HG03064 (cell line): ENCODE measurements at regions not wholly inside any gene's neighbourhood (a gene's known extent, or its start where the extent isn't known, plus 50 kb on each side); places are given as distances from the start of the nearest gene placed in this dataset.
A peak's percentile ranks its signal among the peaks of the same experiment; 100 is the strongest.

Experiments used
- ATAC-seq: cut with Tn5 transposase; IDR thresholded peaks from one replicate; pipeline ENCODE4 v1.9.1; 2021; ENCODE audit warnings: low read depth; ENCODE audit not compliant: unreplicated experiment

DNA sequence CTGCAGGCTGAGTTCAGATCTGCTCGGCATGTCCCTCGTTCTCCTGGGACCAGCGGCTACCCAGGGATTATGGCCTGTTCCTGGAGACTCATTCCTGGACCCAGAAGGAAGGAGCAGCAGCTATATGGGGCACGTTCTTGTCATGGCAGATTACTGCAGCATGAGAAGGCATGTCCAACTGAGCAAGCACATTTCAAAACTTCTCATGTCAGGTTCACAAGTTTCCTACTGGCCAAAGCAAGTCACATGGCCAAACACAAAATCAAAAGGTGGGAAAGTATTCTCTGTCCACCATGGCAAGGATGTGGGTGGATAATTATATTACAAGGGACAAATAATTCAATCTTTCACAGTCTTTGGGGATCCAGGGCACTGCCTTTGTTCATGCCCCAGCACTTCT, 71.9 kb upstream of the C15orf39 start:
- no peak for ATAC-seq

DNA sequence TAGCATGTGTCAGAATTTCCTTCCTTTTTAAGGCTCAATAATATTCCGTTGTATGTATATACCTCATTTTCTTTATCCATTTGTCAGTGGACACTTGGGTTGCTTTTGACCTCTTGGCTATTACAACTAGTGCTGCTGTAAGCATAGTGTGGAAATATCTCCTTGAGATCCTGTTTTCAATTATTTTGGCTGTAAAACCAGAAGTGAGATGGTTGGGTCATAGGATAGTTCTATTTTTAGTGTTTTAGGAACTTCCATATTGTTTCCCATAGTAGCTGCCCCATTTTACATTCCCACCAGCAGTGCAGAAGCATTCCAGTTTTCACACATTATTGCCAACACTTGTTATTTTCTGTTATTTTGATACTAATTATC, 70.4 kb upstream of the C15orf39 start:
- ATAC-seq = peak; percentile 11

DNA sequence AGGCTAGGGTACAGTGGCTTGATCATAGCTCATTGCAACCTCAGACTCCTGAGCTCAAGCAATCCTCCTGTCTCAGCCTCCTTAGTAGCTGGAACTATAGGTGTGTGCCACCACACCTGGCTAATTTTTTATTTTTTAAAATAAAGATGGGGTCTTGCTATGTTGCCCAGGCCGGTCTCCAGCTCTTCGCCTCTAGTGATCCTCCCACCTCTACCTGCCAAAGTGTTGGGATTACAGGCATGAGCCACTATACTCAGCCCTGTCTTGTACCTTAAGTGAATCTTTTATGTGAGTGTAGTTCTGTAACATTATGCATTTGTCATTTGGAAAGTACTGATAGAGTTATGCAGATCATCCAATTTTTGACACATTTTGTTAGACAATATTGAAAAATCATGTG, 66.9 kb upstream of the C15orf39 start:
- no peak for ATAC-seq

DNA sequence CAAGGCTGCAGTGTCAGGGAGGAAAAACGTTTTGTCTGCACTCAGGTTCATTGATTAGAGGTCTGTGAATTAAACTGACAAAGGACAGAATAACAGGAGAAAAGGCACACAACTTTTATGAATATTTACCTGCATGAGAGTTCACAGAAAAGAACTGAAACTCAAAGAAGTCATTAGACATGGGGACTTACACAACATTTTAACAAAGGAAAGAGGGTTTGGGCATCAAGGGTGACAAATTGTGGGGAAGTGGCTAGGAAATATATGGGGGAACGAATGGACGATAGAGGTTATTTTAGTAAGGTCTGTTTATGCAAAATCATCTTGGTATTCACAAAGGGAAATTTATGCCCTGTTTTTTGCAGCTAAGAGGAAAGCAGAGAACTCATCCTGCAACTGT, 65.6 kb upstream of the C15orf39 start:
- no peak for ATAC-seq

DNA sequence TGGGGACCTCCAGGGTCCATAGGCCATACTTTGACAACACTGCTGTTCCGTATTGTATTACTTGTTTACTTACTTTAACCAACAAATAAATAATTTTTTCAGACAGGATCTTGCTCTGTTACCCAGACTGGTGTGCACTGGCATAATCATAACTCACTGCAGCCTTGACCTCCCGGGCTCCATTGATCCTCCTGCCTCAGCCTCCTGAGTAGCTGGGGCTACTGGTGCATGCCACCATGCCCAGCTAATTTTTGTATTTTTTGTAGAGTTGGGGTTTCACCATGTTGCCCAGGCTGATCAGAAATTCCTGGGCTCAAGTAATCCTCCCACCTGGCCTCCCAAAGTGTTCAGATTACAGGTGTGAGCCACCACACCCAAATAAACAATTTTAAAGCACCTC, 64.9 kb upstream of the C15orf39 start:
- no peak for ATAC-seq

DNA sequence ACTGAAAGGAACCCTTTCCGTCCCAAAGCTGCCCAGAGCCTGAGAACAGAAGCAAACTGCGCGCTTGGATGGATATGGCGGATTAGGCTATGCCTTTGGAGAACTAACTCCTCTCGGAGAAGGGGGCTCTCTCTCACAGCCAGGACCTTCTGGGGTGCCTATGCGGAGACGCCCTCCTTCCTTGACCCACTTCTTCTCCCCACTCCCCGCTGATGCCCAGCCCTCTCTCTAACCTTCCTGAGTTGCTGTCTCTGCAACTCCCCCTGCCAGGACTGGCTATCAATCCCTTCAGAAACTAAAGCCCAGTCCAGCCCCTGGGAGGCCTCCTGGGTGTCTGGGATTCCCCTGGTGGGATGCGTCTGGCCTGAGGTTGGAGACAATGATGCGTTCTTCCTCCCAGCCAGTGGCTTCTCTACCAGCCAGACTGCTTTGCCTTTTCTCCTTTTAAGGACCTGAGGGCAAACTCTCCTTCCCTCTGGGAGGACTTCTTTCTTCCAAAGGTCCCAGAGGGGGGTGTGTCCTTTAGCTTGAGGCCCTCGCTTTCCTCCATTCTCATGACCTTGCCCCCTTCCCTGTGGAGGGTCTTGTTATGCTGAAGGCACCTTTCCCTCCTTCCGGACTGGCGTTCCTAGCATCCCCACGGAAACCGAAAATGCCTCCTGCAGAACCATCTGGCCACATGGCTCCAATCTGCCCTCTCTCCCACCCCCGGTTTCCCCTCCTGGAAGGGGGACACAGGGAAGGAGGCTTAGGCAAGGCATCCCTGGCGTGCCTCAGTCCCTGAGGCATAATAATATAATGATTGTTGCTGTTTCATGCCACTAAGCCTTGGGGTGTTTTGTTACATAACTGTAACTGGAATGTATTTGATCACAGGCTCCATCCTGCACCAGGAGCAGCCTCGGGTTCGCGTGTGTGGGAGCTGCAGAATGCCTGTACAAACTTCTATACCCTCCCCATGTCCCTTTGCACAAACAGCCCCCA, 63.4 kb upstream of the C15orf39 start:
- ATAC-seq = no peak

DNA sequence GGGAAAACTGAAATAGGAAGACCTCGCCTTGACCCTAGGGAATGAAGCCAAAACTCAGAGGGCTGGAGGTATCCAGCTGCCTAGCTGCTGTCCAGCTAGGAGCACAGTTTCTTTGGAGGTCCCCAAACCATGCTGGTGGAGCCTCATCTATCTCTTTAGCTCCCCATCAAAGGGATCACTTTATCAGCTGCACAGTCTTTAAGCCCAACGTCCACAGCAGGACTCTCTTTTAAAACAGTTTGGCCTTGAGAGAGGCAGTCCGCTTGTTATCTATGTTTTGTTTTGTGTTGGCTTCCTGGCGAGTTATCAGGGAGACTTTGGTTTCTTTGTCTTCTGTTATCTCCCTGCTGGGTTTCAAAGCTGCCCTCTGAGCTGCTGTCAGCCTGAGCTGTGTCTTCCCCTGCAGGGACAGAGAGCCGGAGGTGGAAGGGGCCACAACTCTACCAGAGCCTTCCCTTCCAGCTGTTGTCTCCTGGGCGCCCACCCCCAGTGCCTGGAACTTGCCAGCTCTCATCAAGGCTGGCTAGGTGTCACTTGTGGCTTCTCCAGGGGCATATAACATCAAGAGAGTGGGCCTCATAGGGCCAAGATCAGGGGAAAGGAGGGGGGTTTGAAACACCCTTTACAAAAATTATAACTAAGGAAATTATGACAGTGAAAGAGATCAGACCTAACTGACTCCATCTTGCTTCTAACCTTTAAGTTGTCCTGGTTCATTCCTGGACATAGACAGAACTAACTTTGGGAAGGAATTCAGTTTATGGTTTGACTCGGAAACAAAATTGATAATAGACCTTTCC, 61.4 kb upstream of the C15orf39 start:
- no peak for ATAC-seq

DNA sequence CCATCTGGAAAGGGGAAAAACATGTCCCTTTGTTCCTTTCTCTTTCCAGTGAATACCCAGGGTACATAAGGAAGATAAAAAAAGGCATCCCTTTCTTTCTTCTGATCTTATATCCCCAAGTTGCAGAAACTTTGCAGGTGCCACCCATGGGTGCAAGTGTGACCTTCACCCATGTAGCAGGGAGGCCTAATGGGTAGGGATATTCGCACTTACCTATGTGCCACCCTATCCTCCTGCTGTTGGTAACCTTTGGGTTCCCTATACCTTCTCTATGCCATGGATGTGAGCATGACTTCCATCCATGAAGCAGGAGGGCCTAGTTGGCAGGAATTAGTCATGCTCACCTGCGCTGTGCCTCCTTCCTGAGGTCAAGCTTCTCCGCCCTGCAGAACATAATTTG, 59.2 kb upstream of the C15orf39 start:
- no peak for ATAC-seq

DNA sequence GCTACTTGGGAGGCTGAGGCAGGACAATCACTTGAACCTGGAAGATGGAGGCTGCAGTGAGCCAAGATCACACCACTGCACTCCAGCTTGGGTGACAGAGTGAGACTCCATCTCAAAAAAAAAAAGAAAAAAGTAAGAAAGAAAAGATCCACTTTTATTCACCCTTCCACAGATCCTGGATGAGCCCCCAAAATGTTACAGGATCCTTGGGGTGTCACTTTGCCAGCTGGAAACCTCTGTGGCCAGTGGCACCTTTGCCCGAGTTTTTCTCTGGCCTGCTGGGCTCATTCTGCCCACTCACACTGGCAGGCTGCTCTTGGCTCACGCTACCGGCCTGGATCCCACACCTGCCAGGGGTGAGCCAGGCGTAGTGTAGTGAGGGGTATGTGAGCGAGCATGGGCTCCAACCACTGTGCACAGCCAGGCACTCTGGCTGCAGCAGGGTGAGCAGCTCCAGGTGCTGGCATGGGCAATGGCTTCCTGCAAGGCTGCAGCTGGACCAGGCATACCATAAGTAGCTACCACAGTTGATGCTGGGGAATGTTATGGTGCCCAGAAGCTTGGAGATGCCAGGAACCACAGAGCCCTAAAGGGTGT, 57.8 kb upstream of the C15orf39 start:
- no peak for ATAC-seq

DNA sequence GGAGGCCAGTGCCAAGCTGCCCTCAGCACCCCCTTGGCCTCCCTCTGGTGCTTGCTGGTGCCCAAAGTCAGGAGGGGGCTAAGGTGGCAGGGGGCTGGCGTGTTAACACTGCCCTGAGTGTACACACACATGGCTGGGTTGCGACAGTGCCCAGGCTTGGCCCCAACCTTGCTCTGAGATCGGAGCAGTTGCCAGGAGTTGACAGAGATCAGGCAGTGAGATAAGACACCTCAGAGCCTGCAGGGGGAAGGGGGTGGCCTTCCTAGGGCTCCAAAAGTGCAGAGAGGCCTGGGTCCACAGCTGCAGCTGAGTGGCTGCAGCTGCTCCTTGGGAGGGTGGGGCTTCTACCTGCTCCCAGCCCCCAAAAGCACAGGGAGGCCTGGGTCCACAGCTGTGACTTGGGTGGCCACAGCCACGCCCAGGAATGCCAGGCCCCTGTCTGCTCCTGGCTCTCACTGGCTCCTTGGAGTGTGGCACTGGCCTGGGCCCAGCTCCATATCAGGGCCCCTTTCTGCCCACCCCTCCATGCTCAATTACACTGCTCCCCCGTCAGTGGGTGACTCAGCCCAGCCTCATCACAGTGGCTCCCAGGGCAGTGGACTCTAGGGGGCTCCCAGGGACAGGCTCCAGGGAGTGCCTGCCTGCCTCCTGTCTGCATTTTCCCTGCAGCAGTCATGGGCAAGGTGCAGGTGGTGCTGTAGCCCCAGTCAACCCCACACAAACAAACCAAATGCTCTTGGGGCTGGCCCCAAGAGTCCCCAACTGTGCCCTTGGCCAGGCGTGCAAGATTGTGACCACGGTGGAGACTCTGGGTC, 56.4 kb upstream of the C15orf39 start:
- ATAC-seq = no peak

DNA sequence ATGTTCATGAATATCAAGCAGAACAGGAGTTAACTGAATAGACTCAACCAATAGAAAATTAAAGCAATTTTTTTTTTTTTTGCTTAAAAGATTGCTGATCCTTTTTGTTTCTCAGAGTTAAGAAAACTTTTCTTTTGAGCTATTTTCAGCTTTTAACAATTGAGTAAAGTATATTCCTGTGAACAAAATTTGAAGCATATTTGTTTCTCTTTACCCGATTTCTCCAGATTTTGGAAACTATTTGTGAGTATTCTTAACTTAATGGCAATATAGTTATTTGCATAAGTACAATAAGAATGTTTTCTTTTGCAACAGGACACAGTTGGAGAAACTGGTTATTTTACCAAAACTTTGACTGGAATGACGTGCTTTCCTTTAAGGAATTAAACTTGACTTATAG, 53.4 kb upstream of the C15orf39 start:
- no peak for ATAC-seq

DNA sequence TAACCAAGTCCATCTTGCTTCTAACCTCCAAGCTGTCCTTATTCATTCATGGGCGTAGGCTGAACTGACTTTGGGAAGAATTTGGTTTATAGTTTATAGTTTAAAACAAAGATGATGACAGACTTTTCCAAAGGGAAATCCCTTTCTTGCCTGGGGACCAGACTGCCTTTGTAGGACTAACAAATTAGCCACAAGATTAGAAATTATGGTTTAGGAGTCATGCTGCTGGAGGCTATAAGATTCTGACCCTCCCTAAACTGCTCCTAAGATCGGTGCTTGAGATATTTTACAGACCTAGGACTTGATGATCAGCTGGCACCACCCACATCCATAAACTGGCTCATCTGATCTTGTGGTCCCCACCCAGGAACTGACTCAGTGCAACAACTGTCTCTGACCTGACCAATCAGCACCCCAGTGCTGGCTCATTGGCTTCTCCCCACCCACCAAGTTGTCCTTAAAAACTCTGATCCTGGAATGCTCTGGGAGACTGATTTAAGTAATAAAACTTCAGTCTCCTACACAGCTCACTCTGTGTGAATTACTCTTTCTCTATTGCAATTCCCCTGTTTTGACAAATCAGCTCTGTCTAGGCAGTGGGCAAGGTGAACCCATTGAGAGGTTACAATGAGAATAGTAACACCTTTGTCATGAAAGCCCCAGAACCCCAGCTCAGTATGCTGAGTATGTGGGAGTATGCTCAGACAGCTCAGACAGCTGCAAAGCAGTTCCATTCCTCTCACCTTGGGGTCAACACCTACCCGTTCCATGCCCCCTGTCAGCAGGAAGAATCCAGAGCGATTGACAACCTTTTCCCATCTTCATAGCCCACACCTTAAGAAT, 51.6 kb upstream of the C15orf39 start:
- no peak for ATAC-seq

DNA sequence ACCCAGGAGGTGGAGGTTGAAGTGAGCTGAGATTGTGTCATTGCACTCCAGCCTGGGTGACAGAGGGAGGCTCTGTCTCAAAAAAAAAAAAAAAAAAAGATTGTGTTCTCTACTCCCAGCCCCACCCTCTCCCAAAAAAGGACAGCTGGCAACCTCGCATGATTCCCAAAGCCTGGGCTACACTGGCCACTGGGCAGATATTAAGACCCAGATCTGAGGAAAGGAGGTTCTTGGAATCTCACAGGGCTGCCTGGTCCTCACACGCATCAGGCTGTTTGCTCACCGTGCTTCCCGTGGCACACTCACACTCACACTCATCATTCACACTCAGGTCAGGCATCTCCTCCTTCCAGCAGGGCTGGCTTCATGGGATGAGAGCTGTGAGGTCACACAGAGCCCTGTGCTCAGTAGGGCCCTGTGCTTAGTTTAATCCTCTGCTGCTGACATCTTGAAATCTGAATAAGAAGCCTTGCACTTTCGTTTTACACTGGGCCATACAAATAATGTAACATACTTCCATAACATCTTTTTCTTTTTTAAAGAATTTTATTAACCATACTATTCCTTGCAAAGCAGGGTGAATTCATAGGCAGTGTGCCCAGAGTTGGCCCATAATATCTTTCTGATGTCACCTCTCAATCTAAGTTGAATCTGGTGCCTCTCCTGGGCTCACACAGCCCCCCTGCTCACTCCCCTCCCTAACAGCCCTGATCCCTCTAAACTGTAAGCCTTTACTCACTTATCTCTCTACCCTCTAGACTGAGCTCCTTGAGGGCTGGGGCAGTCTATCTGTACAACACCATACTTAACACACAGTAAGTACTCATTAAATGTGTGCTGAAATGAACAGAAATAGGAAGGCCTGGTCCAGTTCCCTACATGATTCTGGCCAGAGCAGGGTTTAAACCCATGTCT, 50.2 kb upstream of the C15orf39 start:
- ATAC-seq = no peak
